Cardiac fibroblast (primary cell): ENCODE measurements at regions not wholly inside any gene's neighbourhood (a gene's known extent, or its start where the extent isn't known, plus 50 kb on each side); places are given as distances from the start of the nearest gene placed in this dataset.

Experiments
- DNase-seq, 2 donors: peaks; one replicate each; pipeline versions ENCODE4 v3.0.0 to v3.0.0-alpha.2; 2010; ENCODE audit warnings: low read depth in 2 of 2
- H3K4me3 ChIP-seq, 2 donors: replicated peaks in 1 of 2; 1 replicate in 1 of 2; 2 replicates in 1 of 2; pipeline ENCODE4 v1.5.1; 2011; ENCODE audit warnings: low read depth in 2 of 2, low read length in 2 of 2, mild to moderate bottlenecking in 2 of 2, moderate library complexity in 1 of 2
- CTCF ChIP-seq: IDR thresholded peaks from one replicate; pipeline ENCODE4 v1.5.1; 2011; ENCODE audit warnings: low read depth, mild to moderate bottlenecking, low read length, inconsistent platforms

- no peak overlapping the region for H3K4me3 ChIP-seq
- no peak for DNase-seq
- TF ChIP-seq CTCF: no peak
Observed at GRCh38 chr11:81174646-81175330, 1558.9 kb downstream of the FAM181B start.

- TF ChIP-seq CTCF: no peak
- no peak overlapping the region for H3K4me3 ChIP-seq
- no peak for DNase-seq
Observed at GRCh38 chr11:81165164-81165563, 1568.5 kb downstream of the FAM181B start.

GRCh38 chr11:81159900-81160299 lies 1573.8 kb downstream of the FAM181B start:
- no peak for DNase-seq
- TF ChIP-seq CTCF: no peak
- H3K4me3 ChIP-seq: no peak overlapping the region

- TF ChIP-seq CTCF: no peak
Observed at GRCh38 chr11:81135570-81135969, 1598.1 kb downstream of the FAM181B start.

GRCh38 chr11:81129618-81130017 lies 1604.0 kb downstream of the FAM181B start:
- no peak for DNase-seq
- no peak for TF ChIP-seq CTCF
- no peak overlapping the region for H3K4me3 ChIP-seq

More at GRCh38 chr11:81135570-81135969, 1598.1 kb downstream of the FAM181B start:
- no peak overlapping the region for H3K4me3 ChIP-seq
- DNase-seq: no peak

- DNase-seq: no peak
- no peak overlapping the region for H3K4me3 ChIP-seq
- no peak for TF ChIP-seq CTCF
Observed at GRCh38 chr11:81112718-81113117, 1620.9 kb downstream of the FAM181B start.

GRCh38 chr11:81104051-81104450 lies 1629.6 kb downstream of the FAM181B start:
- DNase-seq: no peak
- no peak for TF ChIP-seq CTCF

More at GRCh38 chr11:81104051-81104450, 1629.6 kb downstream of the FAM181B start:
- no peak overlapping the region for H3K4me3 ChIP-seq
